KMS-11 (cell line): ENCODE measurements at regions not wholly inside any gene's neighbourhood (a gene's known extent, or its start where the extent isn't known, plus 50 kb on each side); places are given as distances from the start of the nearest gene placed in this dataset.

Source experiments
- H2AFZ ChIP-seq: fragments of 200-600 bp; sonication (generic); 2 replicates; pipeline ENCODE4 v1.6.1; 2016; ENCODE audit warnings: antibody characterized with exemption, mixed run types, low read depth
- H3K27ac ChIP-seq: fragments of 200-600 bp; sonication (generic); 2 replicates; pipeline ENCODE4 v1.6.1; 2016; ENCODE audit warnings: mild to moderate bottlenecking, mixed run types
- H3K27me3 ChIP-seq: fragments of 200-600 bp; sonication (generic); 2 replicates; pipeline ENCODE4 v1.6.1; 2017; ENCODE audit warnings: mild to moderate bottlenecking, low read depth, mixed run types, moderate library complexity; ENCODE audit not compliant: insufficient read depth
- H3K36me3 ChIP-seq: fragments of 200-600 bp; sonication (generic); 2 replicates; pipeline ENCODE4 v1.6.1; 2017; ENCODE audit warnings: mild to moderate bottlenecking, mixed run types; ENCODE audit not compliant: insufficient read depth
- H3K4me1 ChIP-seq: fragments of 200-600 bp; sonication (generic); 2 replicates; pipeline ENCODE4 v1.6.1; 2016; ENCODE audit warnings: mild to moderate bottlenecking, low read depth, mixed run types; ENCODE audit not compliant: poor library complexity, severe bottlenecking
- H3K4me2 ChIP-seq: fragments of 200-600 bp; sonication (generic); 2 replicates; pipeline ENCODE4 v1.7.0; 2016; ENCODE audit warnings: mild to moderate bottlenecking, mixed run types
- H3K4me3 ChIP-seq: fragments of 200-600 bp; sonication (generic); IDR thresholded peaks from 2 replicates; pipeline ENCODE4 v1.6.1; 2017; ENCODE audit warnings: low read depth, low read length, mixed read lengths; ENCODE audit not compliant: insufficient read depth
- H3K79me2 ChIP-seq: fragments of 200-600 bp; sonication (generic); 2 replicates; pipeline ENCODE4 v1.6.1; 2016; ENCODE audit warnings: low read depth, mixed run types; ENCODE audit not compliant: insufficient read depth
- H3K9ac ChIP-seq: fragments of 200-600 bp; sonication (generic); 2 replicates; pipeline ENCODE4 v1.6.1; 2016; ENCODE audit warnings: mild to moderate bottlenecking, mixed run types
- H4K20me1 ChIP-seq: fragments of 200-600 bp; sonication (generic); 2 replicates; pipeline ENCODE4 v1.6.1; 2016; ENCODE audit warnings: mild to moderate bottlenecking, mixed run types; ENCODE audit not compliant: insufficient read depth
- CTCF ChIP-seq: fragments of 200-600 bp; sonication (generic); conservative IDR thresholded peaks from 2 replicates; pipeline ENCODE4 v1.6.1; 2017; ENCODE audit warnings: low read depth, mild to moderate bottlenecking, antibody characterized with exemption, low read length, moderate library complexity, mixed read lengths

- H3K4me3 ChIP-seq = no peak overlapping the region
- TF ChIP-seq CTCF = no peak
- H3K79me2 ChIP-seq = no peaks in the 10 kb centered on the region
- no peak overlapping the region for H2AFZ ChIP-seq
- H3K27ac ChIP-seq = no peak overlapping the region
- no peak overlapping the region for H3K9ac ChIP-seq
- H3K4me2 ChIP-seq = no peak overlapping the region
- no peaks in the 10 kb centered on the region for H3K27me3 ChIP-seq
- H3K36me3 ChIP-seq = no peaks in the 10 kb centered on the region
- no peaks in the 10 kb centered on the region for H4K20me1 ChIP-seq
- H3K4me1 ChIP-seq = no peaks in the 10 kb centered on the region
Measured at GRCh38 chr14:39704594-39704993, 272.4 kb upstream of the FBXO33 start.

- no peaks in the 10 kb centered on the region for H4K20me1 ChIP-seq
- H3K4me1 ChIP-seq = no peaks in the 10 kb centered on the region
- H3K27ac ChIP-seq = no peak overlapping the region
- H3K4me3 ChIP-seq = no peak overlapping the region
- H3K4me2 ChIP-seq = no peak overlapping the region
- H3K9ac ChIP-seq = no peak overlapping the region
- no peak overlapping the region for H2AFZ ChIP-seq
- no peak for TF ChIP-seq CTCF
- no peaks in the 10 kb centered on the region for H3K27me3 ChIP-seq
- no peaks in the 10 kb centered on the region for H3K36me3 ChIP-seq
- H3K79me2 ChIP-seq = no peaks in the 10 kb centered on the region
Measured at GRCh38 chr14:39694341-39694740, 262.1 kb upstream of the FBXO33 start.

- Histone ChIP-seq H3K27ac (no peak overlapping the region), H3K27me3 (no peaks in the 10 kb centered on the region), H2AFZ (no peak overlapping the region), H3K36me3 (no peaks in the 10 kb centered on the region), H3K4me3 (no peak overlapping the region), H4K20me1 (no peaks in the 10 kb centered on the region), H3K9ac (no peak overlapping the region), H3K4me2 (no peak overlapping the region), H3K4me1 (no peaks in the 10 kb centered on the region), H3K79me2 (no peaks in the 10 kb centered on the region)
- no peak for TF ChIP-seq CTCF
Measured at GRCh38 chr14:39683691-39684260, 251.5 kb upstream of the FBXO33 start.

GRCh38 chr14:39682582-39682981 lies 250.3 kb upstream of the FBXO33 start:
- TF ChIP-seq CTCF = no peak
- Histone ChIP-seq H3K27ac (no peak overlapping the region), H3K27me3 (no peaks in the 10 kb centered on the region), H3K79me2 (no peaks in the 10 kb centered on the region), H3K4me2 (no peak overlapping the region), H3K36me3 (no peaks in the 10 kb centered on the region), H2AFZ (no peak overlapping the region), H3K4me3 (no peak overlapping the region), H4K20me1 (no peaks in the 10 kb centered on the region), H3K9ac (no peak overlapping the region), H3K4me1 (no peaks in the 10 kb centered on the region)
